Peyer's patch (tissue), 4 donors: ENCODE measurements at regions not wholly inside any gene's neighbourhood (a gene's known extent, or its start where the extent isn't known, plus 50 kb on each side); places are given as distances from the start of the nearest gene placed in this dataset.

Experiments used
- DNase-seq, 3 donors: peaks; one replicate each; pipeline ENCODE4 v3.0.0-alpha.2; 2017 to 2019
- H3K27ac ChIP-seq, 4 donors: fragments of 200-600 bp; sonication (generic); one replicate each; pipeline ENCODE4 v1.5.1; 2016 to 2019
- H3K27me3 ChIP-seq, 2 donors: fragments of 200-600 bp; sonication (generic); one replicate each; pipeline ENCODE4 v1.5.1; 2019
- H3K36me3 ChIP-seq, 3 donors: fragments of 200-600 bp; sonication (generic); one replicate each; pipeline ENCODE4 v1.5.1; 2016 to 2019
- H3K4me1 ChIP-seq, 4 donors: fragments of 200-600 bp; sonication (generic); one replicate each; pipeline ENCODE4 v1.5.1; 2016 to 2019
- H3K4me3 ChIP-seq, 4 donors: fragments of 200-600 bp; sonication (generic); 1 replicate in 3 of 4; 2 replicates in 1 of 4; pipeline ENCODE4 v1.5.1; 2016 to 2019; ENCODE audit warnings: mild to moderate bottlenecking in 1 of 4
- H3K9me3 ChIP-seq, 4 donors: fragments of 200-600 bp; sonication (generic); one replicate each; pipeline ENCODE4 v1.5.1; 2016 to 2019; ENCODE audit warnings: mild to moderate bottlenecking in 1 of 4
- CTCF ChIP-seq, 6 experiments: fragments of 450-650 bp in 4 of 6; fragments of 200-600 bp in 2 of 6; sonication (generic) in 1 of 6; IDR thresholded peaks; one replicate each; pipeline ENCODE4 v1.5.1; 2017 to 2019; ENCODE audit warnings: antibody characterized with exemption in 6 of 6, mild to moderate bottlenecking in 3 of 6, moderate library complexity in 1 of 6
- POLR2A ChIP-seq, 2 donors: fragments of 450-650 bp; IDR thresholded peaks; one replicate each; pipeline ENCODE4 v1.5.1; 2017; ENCODE audit warnings: antibody characterized with exemption in 2 of 2, mild to moderate bottlenecking in 2 of 2, moderate library complexity in 2 of 2

GRCh38 chr9:73459817-73460216, 308.2 kb downstream of the ANXA1 start:
- no peaks in the 10 kb centered on the region for H3K4me1 ChIP-seq
- TF ChIP-seq POLR2A (IDR thresholded peaks at IDR 0.05) (no peak), CTCF (IDR thresholded peaks at IDR 0.05) (no peak)

DNA sequence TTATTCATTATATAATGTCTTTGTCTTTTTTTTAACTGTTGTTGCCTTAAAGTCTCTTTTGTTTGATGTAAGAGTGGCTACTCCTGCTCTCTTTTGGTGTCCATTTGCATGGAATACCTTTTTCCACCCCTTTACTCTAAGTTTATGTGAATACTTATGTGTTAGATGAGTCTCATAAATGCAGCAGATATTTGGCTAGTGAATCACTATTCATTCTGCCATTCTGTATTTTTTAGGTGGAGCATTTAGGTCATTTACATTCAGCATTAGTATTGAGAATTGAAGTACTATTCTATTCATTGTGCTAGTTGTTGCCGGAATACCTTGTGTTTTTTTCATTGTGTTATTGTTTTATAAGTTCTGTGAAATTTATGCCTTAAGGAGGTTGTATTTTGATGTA, 317.1 kb downstream of the ANXA1 start:
- H3K9me3 ChIP-seq = no peaks in the 10 kb centered on the region
- no peak for TF ChIP-seq CTCF (IDR thresholded peaks at IDR 0.05)
- TF ChIP-seq POLR2A (IDR thresholded peaks at IDR 0.05) = no peak
- H3K4me1 ChIP-seq = no peaks in the 10 kb centered on the region
- no peaks in the 10 kb centered on the region for H3K36me3 ChIP-seq
- no peak overlapping the region for H3K4me3 ChIP-seq
- DNase-seq = no peak
- H3K27me3 ChIP-seq = no peaks in the 10 kb centered on the region
- no peak overlapping the region for H3K27ac ChIP-seq

More at GRCh38 chr9:73459817-73460216, 308.2 kb downstream of the ANXA1 start:
- Histone ChIP-seq H3K27me3 (no peaks in the 10 kb centered on the region), H3K36me3 (no peaks in the 10 kb centered on the region), H3K9me3 (no peaks in the 10 kb centered on the region), H3K27ac (no peak overlapping the region), H3K4me3 (no peak overlapping the region)
- no peak for DNase-seq

DNA sequence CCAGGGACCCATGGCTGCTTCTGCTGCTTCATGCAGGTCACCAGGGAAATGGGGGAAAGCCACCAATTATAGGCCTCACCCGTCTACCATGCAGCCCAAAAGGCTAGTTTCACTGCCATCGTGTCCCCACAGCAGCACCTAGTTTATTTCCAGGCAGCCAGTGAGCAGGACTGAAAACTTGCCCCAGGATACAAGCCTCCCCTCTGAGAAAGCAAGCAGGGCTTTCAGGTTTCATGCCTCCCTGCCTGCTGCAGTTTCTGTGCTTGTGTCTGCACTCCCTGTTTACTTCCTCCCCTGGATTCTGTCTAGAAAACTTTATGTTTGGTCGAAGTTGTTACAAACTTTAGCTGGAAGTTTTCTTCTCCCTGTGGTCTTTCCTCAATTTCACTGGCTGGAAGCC, 319.1 kb downstream of the ANXA1 start:
- Histone ChIP-seq H3K4me3 (no peak overlapping the region), H3K27ac (no peak overlapping the region), H3K36me3 (no peaks in the 10 kb centered on the region), H3K4me1 (no peaks in the 10 kb centered on the region), H3K27me3 (no peaks in the 10 kb centered on the region), H3K9me3 (no peaks in the 10 kb centered on the region)
- no peak for DNase-seq
- no peak for TF ChIP-seq POLR2A (IDR thresholded peaks at IDR 0.05)
- TF ChIP-seq CTCF (IDR thresholded peaks at IDR 0.05) = no peak

DNA sequence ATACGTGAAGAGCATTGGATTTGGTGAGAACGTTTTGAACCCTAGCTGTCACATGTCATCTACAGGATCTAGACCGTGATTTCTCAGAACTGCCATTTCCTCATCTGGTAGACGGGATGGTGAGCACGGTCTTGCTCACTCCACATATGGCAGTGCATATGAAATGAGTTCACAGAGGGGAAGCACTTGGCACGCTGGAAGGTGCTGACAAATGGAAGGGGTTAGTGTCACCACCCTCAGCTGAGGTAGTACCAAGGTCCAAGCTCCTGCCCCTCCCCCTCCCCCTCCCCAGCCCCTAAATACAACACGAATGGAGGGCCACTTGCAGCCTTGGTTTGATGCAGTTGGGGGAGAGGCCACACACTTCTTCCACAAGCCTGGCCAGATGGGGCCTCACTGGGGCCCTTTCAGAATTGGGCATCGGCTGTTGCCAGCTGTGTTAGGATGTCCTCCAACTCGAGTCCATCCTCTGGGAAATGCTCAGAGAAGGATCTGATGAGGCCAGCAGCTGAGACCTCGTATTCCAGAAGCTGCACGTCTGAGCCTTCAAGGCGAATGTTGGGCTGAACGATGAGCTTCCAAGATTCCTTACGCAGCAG, 322.4 kb downstream of the ANXA1 start:
- no peak for DNase-seq
- no peak for TF ChIP-seq CTCF (IDR thresholded peaks at IDR 0.05)
- no peak for TF ChIP-seq POLR2A (IDR thresholded peaks at IDR 0.05)
- Histone ChIP-seq H3K36me3 (no peaks in the 10 kb centered on the region), H3K4me1 (no peaks in the 10 kb centered on the region), H3K27ac (no peak overlapping the region), H3K4me3 (no peak overlapping the region), H3K9me3 (no peaks in the 10 kb centered on the region), H3K27me3 (no peaks in the 10 kb centered on the region)

GRCh38 chr9:73474625-73475024, 323.0 kb downstream of the ANXA1 start:
- no peaks in the 10 kb centered on the region for H3K27me3 ChIP-seq
- H3K9me3 ChIP-seq = no peaks in the 10 kb centered on the region
- H3K4me1 ChIP-seq = no peaks in the 10 kb centered on the region
- no peak overlapping the region for H3K4me3 ChIP-seq
- no peak overlapping the region for H3K27ac ChIP-seq
- no peak for DNase-seq
- TF ChIP-seq POLR2A (IDR thresholded peaks at IDR 0.05) (no peak), CTCF (IDR thresholded peaks at IDR 0.05) (no peak)
- no peaks in the 10 kb centered on the region for H3K36me3 ChIP-seq

GRCh38 chr9:73494894-73495293, 343.2 kb downstream of the ANXA1 start:
- no peaks in the 10 kb centered on the region for H3K9me3 ChIP-seq
- H3K4me1 ChIP-seq = no peaks in the 10 kb centered on the region
- no peak overlapping the region for H3K4me3 ChIP-seq
- TF ChIP-seq POLR2A (IDR thresholded peaks at IDR 0.05) (no peak), CTCF (IDR thresholded peaks at IDR 0.05) (no peak)
- no peak for DNase-seq
- no peak overlapping the region for H3K27ac ChIP-seq
- no peaks in the 10 kb centered on the region for H3K36me3 ChIP-seq
- no peaks in the 10 kb centered on the region for H3K27me3 ChIP-seq
